ENCODE measurements at regions not wholly inside any gene's neighbourhood (a gene's known extent, or its start where the extent isn't known, plus 50 kb on each side); places are given as distances from the start of the nearest gene placed in this dataset.
"Not testable (repeated sequence)": the region's sequence is repeated elsewhere in the genome, so short reads cannot be mapped to it uniquely, and the experiment has no call there.

DNA sequence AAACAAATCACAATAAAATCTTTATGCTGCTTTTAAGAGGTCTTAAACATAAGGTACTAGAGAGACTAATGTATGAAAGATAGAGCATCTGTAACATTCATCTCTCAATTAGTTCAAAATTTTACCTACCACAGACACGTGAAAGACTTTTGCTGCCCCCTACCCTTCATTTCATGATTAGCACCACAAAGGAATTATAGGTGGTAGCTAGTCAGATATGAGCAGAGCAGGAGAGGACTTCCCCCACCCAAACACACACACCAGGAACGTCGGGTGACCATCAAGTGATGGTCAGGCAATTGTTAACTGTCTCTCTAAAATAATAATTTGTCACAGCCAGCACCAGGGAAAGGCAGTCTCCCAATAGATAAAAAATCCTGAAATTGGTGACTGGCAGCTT lies 1531.7 kb upstream of the SPRY2 start:
- TF ChIP-seq, protein P1, sequence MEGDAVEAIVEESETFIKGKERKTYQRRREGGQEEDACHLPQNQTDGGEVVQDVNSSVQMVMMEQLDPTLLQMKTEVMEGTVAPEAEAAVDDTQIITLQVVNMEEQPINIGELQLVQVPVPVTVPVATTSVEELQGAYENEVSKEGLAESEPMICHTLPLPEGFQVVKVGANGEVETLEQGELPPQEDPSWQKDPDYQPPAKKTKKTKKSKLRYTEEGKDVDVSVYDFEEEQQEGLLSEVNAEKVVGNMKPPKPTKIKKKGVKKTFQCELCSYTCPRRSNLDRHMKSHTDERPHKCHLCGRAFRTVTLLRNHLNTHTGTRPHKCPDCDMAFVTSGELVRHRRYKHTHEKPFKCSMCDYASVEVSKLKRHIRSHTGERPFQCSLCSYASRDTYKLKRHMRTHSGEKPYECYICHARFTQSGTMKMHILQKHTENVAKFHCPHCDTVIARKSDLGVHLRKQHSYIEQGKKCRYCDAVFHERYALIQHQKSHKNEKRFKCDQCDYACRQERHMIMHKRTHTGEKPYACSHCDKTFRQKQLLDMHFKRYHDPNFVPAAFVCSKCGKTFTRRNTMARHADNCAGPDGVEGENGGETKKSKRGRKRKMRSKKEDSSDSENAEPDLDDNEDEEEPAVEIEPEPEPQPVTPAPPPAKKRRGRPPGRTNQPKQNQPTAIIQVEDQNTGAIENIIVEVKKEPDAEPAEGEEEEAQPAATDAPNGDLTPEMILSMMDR (IDR thresholded peaks at IDR 0.05; ENCODE audit: extremely low read depth, insufficient read depth, missing control alignments) = peak; percentile 40
- DNase-seq (ENCODE audit: low spot score) = peak; percentile 5
- in situ Hi-C loops (cut with MboI; ENCODE audit: low pct_unique_long_range_greater_than_20kb, low sequenced_read_pairs, unreplicated experiment) = loop anchor here (25.0 kb wide), 1 partner anchor 1685 kb away; no protein-coding TSS in a partner anchor

DNA sequence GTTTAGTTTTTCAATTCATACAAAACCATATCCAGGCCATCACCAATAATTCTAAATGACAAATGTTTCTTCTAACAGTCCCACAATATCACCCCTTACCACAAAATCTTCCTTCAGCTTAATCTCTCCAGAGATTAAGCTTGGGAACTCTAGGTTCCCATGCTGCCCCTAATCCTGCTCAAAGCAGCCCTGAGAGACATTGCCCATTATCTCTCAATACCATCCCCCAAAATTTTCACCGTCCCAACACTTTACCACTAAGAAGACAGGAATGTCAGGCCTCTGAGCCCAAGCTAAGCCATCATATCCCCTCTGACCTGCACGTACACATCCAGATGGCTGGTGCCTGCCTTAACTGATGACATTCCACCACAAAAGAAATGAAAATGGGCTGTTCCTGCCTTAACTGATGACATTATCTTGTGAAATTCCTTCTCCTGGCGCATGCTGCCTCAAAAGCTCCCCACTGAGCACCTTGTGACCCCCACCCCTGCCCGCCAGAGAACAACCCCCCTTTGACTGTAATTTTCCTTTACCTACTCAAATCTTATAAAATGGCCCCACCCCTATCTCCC lies 1530.9 kb upstream of the SPRY2 start:
- in situ Hi-C loops (cut with MboI; ENCODE audit: low pct_unique_long_range_greater_than_20kb, low sequenced_read_pairs, unreplicated experiment) = loop anchor here (25.0 kb wide), 1 partner anchor 1685 kb away; no protein-coding TSS in a partner anchor

DNA sequence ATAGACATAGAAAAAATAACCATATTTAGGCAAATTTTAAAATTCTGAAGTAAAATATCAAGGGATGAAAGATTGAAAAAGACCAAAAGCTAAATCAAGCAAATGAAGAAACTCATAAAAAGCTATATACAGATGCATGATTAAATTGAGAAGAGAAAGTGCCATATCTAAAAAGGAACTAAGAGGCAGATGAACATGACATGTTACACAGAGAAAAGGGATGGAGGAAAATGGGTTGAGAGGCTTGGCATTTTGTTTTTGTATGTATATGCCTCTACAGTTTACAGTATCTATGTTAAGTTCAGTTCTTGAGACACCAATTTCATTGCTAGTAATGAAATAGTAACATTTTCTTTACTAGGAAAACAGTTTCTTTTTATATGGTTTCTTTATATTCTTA lies 1507.4 kb upstream of the SPRY2 start:
- in situ Hi-C loops (cut with MboI; ENCODE audit: low pct_unique_long_range_greater_than_20kb, low sequenced_read_pairs, unreplicated experiment) = no loop called here
- TF ChIP-seq, protein P1 (IDR thresholded peaks at IDR 0.05; ENCODE audit: extremely low read depth, insufficient read depth, missing control alignments) = no peak
- no peak for DNase-seq (ENCODE audit: low spot score)

More for the DNA sequence above, 1530.9 kb upstream of the SPRY2 start:
- DNase-seq (ENCODE audit: low spot score) = not testable (repeated sequence)

DNA sequence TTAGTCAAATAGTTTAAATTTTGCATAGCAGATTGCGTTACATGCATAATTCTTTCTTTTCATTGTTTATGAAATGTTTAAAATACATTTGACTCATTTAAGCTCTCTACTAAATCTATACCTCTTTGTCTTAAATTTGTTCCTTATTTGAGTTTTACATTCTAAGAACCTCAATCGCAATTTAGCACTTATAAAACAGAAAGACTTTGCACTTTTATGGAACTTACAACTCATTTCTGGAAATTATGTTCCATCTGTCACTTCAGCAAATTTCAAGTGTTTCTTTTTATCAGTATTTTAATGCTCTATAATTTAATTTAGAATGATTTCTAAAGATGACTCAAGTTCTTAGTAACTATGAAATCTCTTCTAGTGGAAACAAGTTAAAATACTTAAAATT lies 1505.8 kb upstream of the SPRY2 start:
- no peak for DNase-seq (ENCODE audit: low spot score)
- in situ Hi-C loops (cut with MboI; ENCODE audit: low pct_unique_long_range_greater_than_20kb, low sequenced_read_pairs, unreplicated experiment) = no loop called here
- TF ChIP-seq, protein P1 (IDR thresholded peaks at IDR 0.05; ENCODE audit: extremely low read depth, insufficient read depth, missing control alignments) = no peak

DNA sequence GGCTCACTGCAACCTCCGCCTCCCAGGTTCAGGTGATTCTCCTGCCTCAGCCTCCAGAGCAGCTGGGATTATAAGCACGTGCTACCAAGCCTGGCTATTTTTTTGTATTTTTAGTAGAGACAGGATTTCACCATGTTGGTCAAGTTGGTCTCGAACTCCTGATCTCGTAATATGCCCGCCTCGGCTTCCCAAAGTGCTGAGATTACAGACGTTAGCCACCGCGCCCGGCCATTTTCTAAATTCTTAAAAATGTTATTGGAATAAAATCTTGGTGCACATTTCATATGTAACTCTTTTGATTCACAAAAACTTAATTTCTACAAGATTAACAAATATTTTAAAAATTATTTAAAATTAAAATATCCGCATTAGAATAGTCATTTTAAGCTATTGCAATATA lies 1480.3 kb upstream of the SPRY2 start:
- TF ChIP-seq, protein P1 (IDR thresholded peaks at IDR 0.05; ENCODE audit: extremely low read depth, insufficient read depth, missing control alignments) = no peak
- DNase-seq (ENCODE audit: low spot score) = no peak
- in situ Hi-C loops (cut with MboI; ENCODE audit: low pct_unique_long_range_greater_than_20kb, low sequenced_read_pairs, unreplicated experiment) = no loop called here

DNA sequence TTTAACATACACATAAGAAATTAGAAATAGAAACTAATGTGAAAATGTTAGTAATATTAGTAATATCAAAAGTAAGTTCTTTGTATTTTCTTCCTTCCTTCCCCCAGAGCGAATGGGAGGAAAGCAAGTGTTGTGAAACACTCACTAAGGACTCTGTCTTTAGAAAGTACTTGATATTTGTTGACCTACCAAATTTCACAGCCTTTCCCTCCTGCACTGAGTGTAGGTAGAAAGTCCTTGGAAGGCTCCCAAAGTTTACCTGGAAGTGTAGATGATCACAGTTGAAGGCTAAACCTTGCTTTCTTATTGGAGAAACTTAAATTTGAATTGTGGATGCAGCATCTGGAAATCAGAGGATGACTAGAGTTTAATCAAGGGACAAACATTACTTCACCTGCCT lies 1459.5 kb upstream of the SPRY2 start:
- DNase-seq (ENCODE audit: low spot score) = no peak
- in situ Hi-C loops (cut with MboI; ENCODE audit: low pct_unique_long_range_greater_than_20kb, low sequenced_read_pairs, unreplicated experiment) = no loop called here

DNA sequence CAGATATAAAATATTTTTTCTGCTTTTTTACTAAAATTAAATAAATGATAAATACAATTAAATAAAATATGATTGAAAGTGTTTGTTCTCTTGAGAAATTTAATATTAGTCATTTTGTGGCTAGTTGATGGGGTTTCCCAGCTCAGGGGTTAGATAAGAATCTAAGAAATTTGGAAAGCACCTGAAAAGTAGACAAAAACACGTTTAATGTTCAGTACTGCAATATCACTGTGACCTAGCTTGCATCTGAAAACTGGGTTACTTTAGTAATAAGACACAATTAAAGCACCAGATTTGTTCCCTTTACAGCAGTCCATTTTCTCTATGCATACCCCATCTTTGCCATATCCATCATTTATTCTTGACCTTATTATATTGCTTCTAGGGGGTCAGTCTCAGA lies 1454.8 kb upstream of the SPRY2 start:
- peak; percentile 25 for DNase-seq (ENCODE audit: low spot score)
- in situ Hi-C loops (cut with MboI; ENCODE audit: low pct_unique_long_range_greater_than_20kb, low sequenced_read_pairs, unreplicated experiment) = no loop called here
- TF ChIP-seq, protein P1 (IDR thresholded peaks at IDR 0.05; ENCODE audit: extremely low read depth, insufficient read depth, missing control alignments) = no peak

More for the DNA sequence above, 1459.5 kb upstream of the SPRY2 start:
- TF ChIP-seq, protein P1 (IDR thresholded peaks at IDR 0.05; ENCODE audit: extremely low read depth, insufficient read depth, missing control alignments) = no peak
